HCT116 (cell line): ENCODE measurements at regions not wholly inside any gene's neighbourhood (a gene's known extent, or its start where the extent isn't known, plus 50 kb on each side); places are given as distances from the start of the nearest gene placed in this dataset.

Source experiments
- CEBPB ChIP-seq: IDR thresholded peaks from 2 replicates; pipeline ENCODE4 v1.6.1; 2012; ENCODE audit warnings: low read depth
- EGR1 ChIP-seq: IDR thresholded peaks from 2 replicates; pipeline ENCODE4 v1.6.1; 2012; ENCODE audit warnings: low read depth
- ELF1 ChIP-seq: IDR thresholded peaks from 2 replicates; pipeline ENCODE4 v1.6.1; 2012; ENCODE audit warnings: low read depth, borderline replicate concordance
- EZH2 ChIP-seq: fragments of 200-600 bp; sonication (generic); IDR thresholded peaks from 2 replicates; pipeline ENCODE4 v1.6.1; 2017; ENCODE audit warnings: antibody characterized with exemption, mixed run types
- EZH2phosphoT487 ChIP-seq: fragments of 200-600 bp; IDR thresholded peaks from 2 replicates; pipeline ENCODE4 v1.6.1; 2018; ENCODE audit warnings: antibody characterized with exemption, borderline replicate concordance
- POLR2A ChIP-seq: IDR thresholded peaks from 2 replicates; pipeline ENCODE4 v1.7.0; 2011; ENCODE audit warnings: borderline replicate concordance; ENCODE audit not compliant: insufficient read depth, insufficient read length; ENCODE audit errors: extremely low read depth
- SP1 ChIP-seq: IDR thresholded peaks from 2 replicates; pipeline ENCODE4 v1.6.1; 2012; ENCODE audit warnings: low read depth
- TCF7L2 ChIP-seq: IDR thresholded peaks from 2 replicates; pipeline ENCODE4 v1.7.0; 2011; ENCODE audit warnings: borderline replicate concordance, inconsistent platforms; ENCODE audit not compliant: insufficient read depth, insufficient read length; ENCODE audit errors: extremely low read depth
- ZFX ChIP-seq: fragments of 450-650 bp; IDR thresholded peaks from 2 replicates; pipeline ENCODE4 v1.6.1; 2017
- TF ChIP-seq, protein P1 (sequence below), 3 experiments: fragments of 200-600 bp in 1 of 3; sonication (generic) in 1 of 3; IDR thresholded peaks in 2 of 3; conservative IDR thresholded peaks in 1 of 3; 2 replicates each; pipeline ENCODE4 v1.5.1; 2012 to 2017; ENCODE audit warnings: low read depth in 2 of 3, low read length in 2 of 3, antibody characterized with exemption in 1 of 3, borderline replicate concordance in 1 of 3, control low read depth in 1 of 3, mild to moderate bottlenecking in 1 of 3, mixed read lengths in 1 of 3, mixed run types in 1 of 3, moderate library complexity in 1 of 3; ENCODE audit not compliant: insufficient read depth in 1 of 3
- TF ChIP-seq, protein P2 (sequence below): IDR thresholded peaks from 2 replicates; pipeline ENCODE4 v1.6.1; 2012
- TF ChIP-seq, protein P3 (sequence below): IDR thresholded peaks from 2 replicates; pipeline ENCODE4 v1.6.1; 2012

DNA sequence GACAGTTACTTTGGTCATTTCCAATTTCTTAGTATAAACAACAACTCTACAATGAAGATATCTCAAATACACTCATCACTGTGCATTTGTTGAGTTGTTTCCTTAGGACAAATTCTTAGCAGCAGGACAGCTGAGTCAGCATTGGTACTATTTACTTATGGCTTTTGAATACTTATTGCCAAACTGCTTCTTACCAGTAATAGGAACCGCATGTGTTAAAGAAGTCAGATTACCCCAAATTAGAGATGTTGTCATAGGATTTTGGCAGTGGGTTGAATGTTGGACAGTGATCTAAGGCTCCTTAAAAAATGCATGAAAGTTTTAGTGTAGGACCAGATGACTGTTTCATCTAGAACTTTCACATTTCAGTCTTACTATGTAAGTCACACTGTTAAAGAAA is 280.1 kb upstream of the DMRT1 start:
- TF ChIP-seq, protein P1, sequence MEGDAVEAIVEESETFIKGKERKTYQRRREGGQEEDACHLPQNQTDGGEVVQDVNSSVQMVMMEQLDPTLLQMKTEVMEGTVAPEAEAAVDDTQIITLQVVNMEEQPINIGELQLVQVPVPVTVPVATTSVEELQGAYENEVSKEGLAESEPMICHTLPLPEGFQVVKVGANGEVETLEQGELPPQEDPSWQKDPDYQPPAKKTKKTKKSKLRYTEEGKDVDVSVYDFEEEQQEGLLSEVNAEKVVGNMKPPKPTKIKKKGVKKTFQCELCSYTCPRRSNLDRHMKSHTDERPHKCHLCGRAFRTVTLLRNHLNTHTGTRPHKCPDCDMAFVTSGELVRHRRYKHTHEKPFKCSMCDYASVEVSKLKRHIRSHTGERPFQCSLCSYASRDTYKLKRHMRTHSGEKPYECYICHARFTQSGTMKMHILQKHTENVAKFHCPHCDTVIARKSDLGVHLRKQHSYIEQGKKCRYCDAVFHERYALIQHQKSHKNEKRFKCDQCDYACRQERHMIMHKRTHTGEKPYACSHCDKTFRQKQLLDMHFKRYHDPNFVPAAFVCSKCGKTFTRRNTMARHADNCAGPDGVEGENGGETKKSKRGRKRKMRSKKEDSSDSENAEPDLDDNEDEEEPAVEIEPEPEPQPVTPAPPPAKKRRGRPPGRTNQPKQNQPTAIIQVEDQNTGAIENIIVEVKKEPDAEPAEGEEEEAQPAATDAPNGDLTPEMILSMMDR (IDR thresholded peaks at IDR 0.05 in 2 of 3, conservative IDR thresholded peaks at IDR 0.05 in 1 of 3; ENCODE audit: borderline replicate concordance in 1 of 3, insufficient read depth in 1 of 3, low read depth in 2 of 3, low read length in 2 of 3) = no peak
- TF ChIP-seq ZFX (no peak), ELF1 (no peak), SP1 (no peak), POLR2A (no peak), CEBPB (no peak), EZH2phosphoT487 (no peak), EZH2 (no peak), EGR1 (no peak), TCF7L2 (no peak)
- TF ChIP-seq, protein P2, sequence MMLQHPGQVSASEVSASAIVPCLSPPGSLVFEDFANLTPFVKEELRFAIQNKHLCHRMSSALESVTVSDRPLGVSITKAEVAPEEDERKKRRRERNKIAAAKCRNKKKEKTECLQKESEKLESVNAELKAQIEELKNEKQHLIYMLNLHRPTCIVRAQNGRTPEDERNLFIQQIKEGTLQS = no peak
- TF ChIP-seq, protein P3, sequence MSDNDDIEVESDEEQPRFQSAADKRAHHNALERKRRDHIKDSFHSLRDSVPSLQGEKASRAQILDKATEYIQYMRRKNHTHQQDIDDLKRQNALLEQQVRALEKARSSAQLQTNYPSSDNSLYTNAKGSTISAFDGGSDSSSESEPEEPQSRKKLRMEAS = no peak
